HS-27A (cell line): ENCODE measurements at regions not wholly inside any gene's neighbourhood (a gene's known extent, or its start where the extent isn't known, plus 50 kb on each side); places are given as distances from the start of the nearest gene placed in this dataset.
"Not testable (repeated sequence)": the region's sequence is repeated elsewhere in the genome, so short reads cannot be mapped to it uniquely, and the experiment has no call there.

Experiments
- DNase-seq: peaks from one replicate; pipeline ENCODE4 v3.0.0-alpha.2; 2012; ENCODE audit warnings: low read depth, missing footprints

DNA sequence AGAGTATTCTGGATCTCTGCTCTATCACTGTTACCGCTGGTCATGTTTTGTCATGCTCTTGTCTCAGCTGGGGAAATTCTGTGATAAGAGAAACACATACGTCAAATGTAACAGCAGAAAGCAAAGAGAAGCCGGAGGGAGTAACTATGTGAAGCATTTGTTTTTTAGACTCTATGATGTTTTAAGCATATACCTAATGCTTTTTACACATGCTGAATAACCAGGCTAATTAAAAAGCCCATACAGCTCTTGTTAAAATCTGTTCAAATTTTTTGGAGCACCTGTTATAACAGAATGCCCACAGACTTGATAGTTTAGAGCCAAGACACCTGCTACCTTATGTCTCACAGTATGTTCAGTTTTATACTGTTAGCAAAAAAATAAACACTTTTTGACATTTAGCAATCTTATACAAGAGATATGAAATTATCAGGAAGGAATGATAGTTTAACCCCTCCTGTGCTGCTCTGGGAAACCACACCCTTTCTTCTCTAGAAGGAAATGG lies 92.3 kb upstream of the TANK start:
- no peak for DNase-seq

DNA sequence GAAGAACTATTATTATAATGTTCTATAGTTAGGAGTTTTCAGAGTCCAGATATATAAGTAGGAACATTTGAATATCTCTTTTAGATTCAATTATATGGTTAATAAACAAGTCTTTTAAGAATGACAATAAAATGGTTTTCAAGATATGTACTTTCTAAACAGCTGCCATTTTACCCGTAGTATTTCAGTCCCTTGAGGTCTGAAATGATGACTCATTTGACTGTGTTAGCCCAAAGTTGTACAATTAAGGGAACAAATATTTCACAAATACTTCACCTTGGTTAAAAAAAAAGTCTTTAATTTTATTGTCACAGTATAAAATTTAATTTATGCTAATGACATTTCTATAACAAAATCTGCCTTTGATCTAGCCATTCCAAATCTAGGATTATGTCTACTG lies 91.6 kb upstream of the TANK start:
- DNase-seq = no peak

GRCh38 chr2:161070693-161071479 lies 89.3 kb upstream of the TANK start:
- no peak for DNase-seq

DNA sequence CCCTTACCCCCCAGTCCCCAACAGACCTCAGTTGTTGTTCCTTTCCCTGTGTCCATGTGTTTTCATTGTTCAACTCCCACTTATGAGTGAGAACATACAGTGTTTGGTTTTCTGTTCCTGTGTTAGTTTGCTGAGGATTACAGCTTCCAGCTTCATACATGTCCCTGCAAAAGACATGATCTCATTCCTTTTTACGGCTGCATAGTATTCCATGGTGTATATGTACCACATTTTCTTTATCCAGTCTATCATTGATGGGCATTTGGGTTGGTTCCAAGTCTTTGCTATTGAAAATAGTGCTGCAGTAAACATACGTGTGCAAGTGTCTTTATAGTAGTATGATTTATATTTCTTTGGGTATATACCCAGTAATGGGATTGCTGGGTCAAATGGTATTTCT lies 87.8 kb upstream of the TANK start:
- not testable (repeated sequence) for DNase-seq

GRCh38 chr2:161075701-161076100 lies 84.5 kb upstream of the TANK start:
- no peak for DNase-seq

GRCh38 chr2:161076936-161077335 lies 83.3 kb upstream of the TANK start:
- no peak for DNase-seq

DNA sequence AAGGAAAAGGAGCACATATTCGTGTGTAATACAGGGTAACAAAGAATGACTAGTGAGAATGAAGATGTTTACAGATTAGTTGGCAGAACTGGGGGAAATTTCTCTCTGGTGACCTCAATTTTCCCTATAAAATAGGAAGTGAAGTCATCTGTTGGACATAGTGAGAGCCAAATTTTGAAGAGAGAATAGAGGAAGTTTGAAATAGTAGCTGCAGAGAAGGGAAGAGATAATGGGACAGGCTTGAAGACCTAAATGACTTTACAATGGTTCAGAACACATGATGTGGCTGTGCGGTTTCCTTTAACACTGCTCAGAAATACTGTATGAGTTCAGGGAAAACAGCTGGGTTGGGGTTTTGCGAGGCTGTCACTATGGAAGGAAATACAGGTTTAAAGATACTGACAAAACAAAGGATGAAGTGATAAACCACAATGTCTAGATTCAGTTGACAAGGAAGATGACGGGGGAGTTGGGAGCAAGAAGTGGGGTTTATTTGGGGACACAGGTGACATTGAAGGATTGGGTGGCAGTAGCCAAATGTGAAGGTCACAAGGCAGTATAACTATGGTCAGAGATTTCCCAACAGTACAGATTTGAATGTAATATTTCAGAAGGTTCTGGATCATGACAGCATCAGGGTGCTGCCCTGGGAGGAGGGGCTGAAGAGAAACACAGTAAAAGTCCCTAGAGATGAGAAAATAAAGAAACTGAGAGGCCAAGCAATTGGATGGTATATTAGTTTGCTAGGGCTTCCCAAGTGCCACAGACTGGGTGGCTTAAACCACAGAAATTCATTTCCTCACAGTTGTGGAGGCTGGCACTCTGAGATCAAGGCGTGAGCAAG lies 82.6 kb upstream of the TANK start:
- no peak for DNase-seq

DNA sequence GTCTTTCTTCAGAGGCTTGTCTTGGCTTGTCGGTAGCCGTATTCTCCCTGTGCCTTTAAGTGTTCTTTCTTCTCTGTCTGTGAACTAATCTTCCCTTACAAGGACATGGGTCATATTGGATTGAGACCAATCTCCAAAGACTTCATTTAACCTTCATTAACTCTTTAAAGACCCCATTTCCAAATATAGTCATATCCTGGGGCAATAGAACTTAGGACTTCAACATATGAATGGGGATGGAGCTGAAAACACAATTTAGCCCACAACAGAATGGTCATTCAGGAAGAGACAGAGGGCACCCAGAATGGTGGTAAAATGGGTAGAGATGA lies 82.1 kb upstream of the TANK start:
- no peak for DNase-seq

- no peak for DNase-seq
Observed at GRCh38 chr2:161085149-161085548, 75.1 kb upstream of the TANK start.

- no peak for DNase-seq
Observed at GRCh38 chr2:161088658-161089350, 71.4 kb upstream of the TANK start.

GRCh38 chr2:161090411-161090810 lies 69.8 kb upstream of the TANK start:
- DNase-seq = no peak

- no peak for DNase-seq
Observed at GRCh38 chr2:161095314-161095713, 64.9 kb upstream of the TANK start.

GRCh38 chr2:161096336-161096735 lies 63.9 kb upstream of the TANK start:
- DNase-seq = no peak

- DNase-seq = no peak
Observed at GRCh38 chr2:161097157-161097556, 63.1 kb upstream of the TANK start.

GRCh38 chr2:161100211-161100895 lies 59.9 kb upstream of the TANK start:
- DNase-seq = no peak

DNA sequence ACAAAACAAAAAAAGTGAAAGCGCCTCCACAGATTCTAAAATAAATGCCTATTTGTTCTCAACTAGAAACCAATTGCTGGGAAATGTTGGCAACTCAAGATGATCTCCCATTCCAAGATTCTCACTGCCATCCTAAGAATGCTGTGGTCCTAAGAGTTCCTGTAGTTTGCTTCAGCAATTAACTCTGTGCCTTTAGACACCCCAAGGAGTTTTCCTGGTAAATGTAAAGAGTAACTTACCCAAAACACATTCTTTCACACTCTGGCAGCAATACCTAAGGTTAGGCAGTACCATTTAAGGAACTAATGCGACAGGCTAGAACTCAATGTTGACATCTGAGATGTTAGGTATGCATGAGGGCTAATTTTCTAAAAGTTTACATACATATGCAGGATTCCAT lies 58.8 kb upstream of the TANK start:
- no peak for DNase-seq

DNA sequence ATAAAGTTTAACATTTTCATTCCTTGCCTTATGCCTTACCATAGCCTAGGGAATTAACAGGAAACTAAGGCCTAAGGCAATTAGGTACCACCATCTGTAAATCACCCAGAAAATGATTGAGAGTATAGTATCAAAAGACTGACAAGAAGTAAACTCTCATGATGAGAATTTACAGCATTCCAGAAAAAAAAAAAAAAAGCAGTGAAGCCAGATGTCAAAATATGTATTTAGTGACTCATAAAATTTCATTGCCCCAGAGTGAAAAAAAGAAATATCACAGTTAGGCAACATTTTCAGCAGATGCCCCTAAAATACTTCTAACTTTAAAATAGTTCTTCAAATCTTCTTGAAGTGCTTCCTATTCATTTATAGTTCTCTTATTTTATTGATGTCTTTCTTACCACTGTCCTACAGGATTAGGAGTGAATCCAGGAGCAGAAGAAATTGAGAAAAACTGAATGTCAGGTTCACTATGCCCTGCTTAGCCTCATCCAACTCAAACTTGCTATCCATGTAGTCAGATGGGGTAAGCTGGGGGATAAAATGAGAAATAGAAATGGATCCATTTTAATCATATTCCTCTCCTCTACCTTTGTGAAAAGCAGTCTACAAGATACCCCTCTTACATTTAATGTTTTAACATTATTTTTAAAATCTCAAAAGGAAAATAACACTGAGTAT lies 57.3 kb upstream of the TANK start:
- peak; percentile 29 for DNase-seq

- DNase-seq = no peak
Observed at GRCh38 chr2:161103451-161103831, 56.8 kb upstream of the TANK start.

- no peak for DNase-seq
Observed at GRCh38 chr2:161104054-161104553, 56.1 kb upstream of the TANK start.

DNA sequence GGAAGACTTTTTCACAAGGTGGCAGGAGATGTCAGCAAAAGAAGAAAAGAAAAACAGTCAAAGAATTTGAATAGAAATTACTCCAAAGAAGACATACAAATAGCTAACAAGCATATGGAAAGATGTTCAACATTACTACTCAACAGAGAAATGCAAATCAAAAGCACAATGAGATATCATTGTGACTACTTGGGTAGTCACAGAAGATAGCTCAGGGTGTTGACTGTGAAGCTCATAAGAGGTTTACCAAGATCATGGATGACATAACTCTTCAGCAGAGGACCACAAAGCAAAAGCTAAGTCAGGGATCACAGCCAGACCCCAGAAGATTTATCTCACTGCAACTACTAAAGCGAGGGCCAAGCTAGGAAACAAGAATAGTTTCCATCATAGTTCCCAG lies 53.0 kb upstream of the TANK start:
- DNase-seq = no peak
